OCI-LY1 (cell line): ENCODE measurements at regions not wholly inside any gene's neighbourhood (a gene's known extent, or its start where the extent isn't known, plus 50 kb on each side); places are given as distances from the start of the nearest gene placed in this dataset.

Source experiments
- H2AFZ ChIP-seq: fragments of 200-600 bp; sonication (generic), shearing (Covaris generic); 2 replicates; pipeline ENCODE4 v1.6.0; 2014; ENCODE audit warnings: antibody characterized with exemption, mild to moderate bottlenecking, low read length
- H3F3A ChIP-seq: fragments of 200-600 bp; sonication (generic), shearing (Covaris generic); 2 replicates; pipeline ENCODE4 v1.6.0; 2014; ENCODE audit warnings: mild to moderate bottlenecking, antibody characterized with exemption, low read length, moderate library complexity; ENCODE audit not compliant: insufficient read depth
- H3K27ac ChIP-seq: fragments of 200-600 bp; sonication (generic); 2 replicates; pipeline ENCODE4 v1.5.1; 2014; ENCODE audit warnings: low read length, mixed run types, mild to moderate bottlenecking, low read depth; ENCODE audit not compliant: poor library complexity, severe bottlenecking
- H3K27me3 ChIP-seq: fragments of 200-600 bp; sonication (generic); 2 replicates; pipeline ENCODE4 v1.6.0; 2014; ENCODE audit warnings: antibody characterized with exemption, mild to moderate bottlenecking, low read length, moderate library complexity; ENCODE audit not compliant: insufficient read depth
- H3K36me3 ChIP-seq: fragments of 200-600 bp; sonication (generic); 2 replicates; pipeline ENCODE4 v1.6.1; 2014; ENCODE audit warnings: mild to moderate bottlenecking, antibody characterized with exemption, low read length, moderate library complexity, mixed read lengths; ENCODE audit not compliant: insufficient read depth
- H3K4me1 ChIP-seq: fragments of 200-600 bp; sonication (generic); 2 replicates; pipeline ENCODE4 v1.5.1; 2014; ENCODE audit warnings: mild to moderate bottlenecking, low read length, moderate library complexity; ENCODE audit not compliant: insufficient read depth, severe bottlenecking
- H3K4me2 ChIP-seq: fragments of 200-600 bp; sonication (generic), shearing (Covaris generic); 2 replicates; pipeline ENCODE4 v1.6.1; 2014; ENCODE audit warnings: low read length
- H3K4me3 ChIP-seq: fragments of 200-600 bp; sonication (generic); 2 replicates; pipeline ENCODE4 v1.5.1; 2014; ENCODE audit warnings: low read length, low read depth, mild to moderate bottlenecking, mixed read lengths; ENCODE audit not compliant: poor library complexity, severe bottlenecking
- H3K79me2 ChIP-seq: fragments of 200-600 bp; shearing (Covaris generic); 2 replicates; pipeline ENCODE4 v1.6.1; 2016; ENCODE audit warnings: mixed run types, low read length, mixed read lengths; ENCODE audit not compliant: insufficient read depth
- H3K9ac ChIP-seq: fragments of 200-600 bp; sonication (generic), shearing (Covaris generic); 2 replicates; pipeline ENCODE4 v1.6.1; 2014; ENCODE audit warnings: mild to moderate bottlenecking, low read length, mixed read lengths
- H3K9me2 ChIP-seq: fragments of 200-600 bp; sonication (generic), shearing (Covaris generic); 2 replicates; pipeline ENCODE4 v1.6.1; 2014; ENCODE audit warnings: low read depth, mild to moderate bottlenecking, low read length, mixed read lengths
- H3K9me3 ChIP-seq: fragments of 200-600 bp; shearing (Covaris generic); 2 replicates; pipeline ENCODE4 v1.6.1; 2014; ENCODE audit warnings: low read length, mixed read lengths
- H4K20me1 ChIP-seq: fragments of 200-600 bp; sonication (generic), shearing (Covaris generic); 2 replicates; pipeline ENCODE4 v1.6.0; 2016; ENCODE audit warnings: mild to moderate bottlenecking, low read length; ENCODE audit not compliant: insufficient read depth
- CTCF ChIP-seq: fragments of 200-600 bp; sonication (generic), shearing (Covaris generic); IDR thresholded peaks from 2 replicates; pipeline ENCODE4 v1.5.1; 2017; ENCODE audit warnings: mild to moderate bottlenecking, antibody characterized with exemption, low read length, moderate library complexity, mixed read lengths
- EZH2 ChIP-seq: fragments of 200-600 bp; sonication (generic), shearing (Covaris generic); IDR thresholded peaks from 2 replicates; pipeline ENCODE4 v1.8.0; 2017; ENCODE audit warnings: borderline replicate concordance, mixed run types, mild to moderate bottlenecking, antibody characterized with exemption, low read length, moderate library complexity, mixed read lengths

- Histone ChIP-seq H3F3A (no peaks in the 10 kb centered on the region), H3K27ac (no peak overlapping the region), H4K20me1 (no peaks in the 10 kb centered on the region), H2AFZ (no peak overlapping the region), H3K9me3 (no peaks in the 10 kb centered on the region), H3K9ac (no peak overlapping the region), H3K27me3 (no peaks in the 10 kb centered on the region), H3K36me3 (no peaks in the 10 kb centered on the region), H3K4me3 (no peak overlapping the region), H3K9me2 (no peaks in the 10 kb centered on the region), H3K4me2 (no peak overlapping the region), H3K4me1 (no peaks in the 10 kb centered on the region), H3K79me2 (no peaks in the 10 kb centered on the region)
- TF ChIP-seq CTCF (no peak), EZH2 (no peak)
Observed at GRCh38 chr12:75947156-75947723, 84.3 kb downstream of the PHLDA1 start.

GRCh38 chr12:75945581-75945980, 86.0 kb downstream of the PHLDA1 start:
- H3K36me3 ChIP-seq: no peaks in the 10 kb centered on the region
- no peaks in the 10 kb centered on the region for H4K20me1 ChIP-seq
- no peak overlapping the region for H3K9ac ChIP-seq
- no peaks in the 10 kb centered on the region for H3K9me3 ChIP-seq
- H3K27me3 ChIP-seq: no peaks in the 10 kb centered on the region
- H3K4me1 ChIP-seq: no peaks in the 10 kb centered on the region
- no peak overlapping the region for H2AFZ ChIP-seq
- no peak overlapping the region for H3K4me3 ChIP-seq
- TF ChIP-seq EZH2 (no peak), CTCF (no peak)
- no peak overlapping the region for H3K4me2 ChIP-seq
- no peaks in the 10 kb centered on the region for H3K79me2 ChIP-seq
- H3F3A ChIP-seq: no peaks in the 10 kb centered on the region
- H3K27ac ChIP-seq: no peak overlapping the region
- H3K9me2 ChIP-seq: no peaks in the 10 kb centered on the region

DNA sequence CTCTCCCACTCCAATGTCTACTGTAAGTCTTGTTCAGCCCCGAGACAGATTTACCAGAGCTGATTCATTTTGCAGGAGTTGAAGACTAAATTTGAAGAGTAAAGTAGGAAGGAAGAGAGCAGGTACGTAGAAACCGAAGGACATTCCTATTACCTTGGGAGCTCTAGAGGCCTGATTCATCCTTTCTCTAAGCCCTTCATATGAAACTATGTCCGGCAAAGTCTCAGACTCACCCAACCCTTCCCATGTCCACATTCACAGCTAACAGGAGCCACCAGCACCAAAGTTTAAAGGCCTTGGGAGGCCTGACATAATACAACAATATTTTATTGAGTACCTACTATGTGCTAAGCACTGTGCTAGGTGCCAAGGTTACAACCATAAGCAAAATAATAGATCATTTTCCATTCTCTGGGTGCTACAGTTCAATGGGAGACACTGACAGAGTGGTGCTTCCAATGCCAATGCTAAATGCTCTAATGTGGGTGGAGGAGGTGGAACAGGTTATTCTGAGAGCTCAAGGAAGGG, 86.6 kb downstream of the PHLDA1 start:
- H3K9ac ChIP-seq: no peak overlapping the region
- TF ChIP-seq CTCF (no peak), EZH2 (no peak)

More for the DNA sequence above, 86.6 kb downstream of the PHLDA1 start:
- Histone ChIP-seq H3K9me3 (no peaks in the 10 kb centered on the region), H3K4me1 (no peaks in the 10 kb centered on the region), H3K36me3 (no peaks in the 10 kb centered on the region), H3K79me2 (no peaks in the 10 kb centered on the region), H3K4me2 (no peak overlapping the region), H3K27me3 (no peaks in the 10 kb centered on the region), H2AFZ (no peak overlapping the region), H4K20me1 (no peaks in the 10 kb centered on the region), H3K4me3 (no peak overlapping the region), H3K27ac (no peak overlapping the region), H3K9me2 (no peaks in the 10 kb centered on the region), H3F3A (no peaks in the 10 kb centered on the region)
